ENCODE measurements at regions not wholly inside any gene's neighbourhood (a gene's known extent, or its start where the extent isn't known, plus 50 kb on each side); places are given as distances from the start of the nearest gene placed in this dataset.

DNA sequence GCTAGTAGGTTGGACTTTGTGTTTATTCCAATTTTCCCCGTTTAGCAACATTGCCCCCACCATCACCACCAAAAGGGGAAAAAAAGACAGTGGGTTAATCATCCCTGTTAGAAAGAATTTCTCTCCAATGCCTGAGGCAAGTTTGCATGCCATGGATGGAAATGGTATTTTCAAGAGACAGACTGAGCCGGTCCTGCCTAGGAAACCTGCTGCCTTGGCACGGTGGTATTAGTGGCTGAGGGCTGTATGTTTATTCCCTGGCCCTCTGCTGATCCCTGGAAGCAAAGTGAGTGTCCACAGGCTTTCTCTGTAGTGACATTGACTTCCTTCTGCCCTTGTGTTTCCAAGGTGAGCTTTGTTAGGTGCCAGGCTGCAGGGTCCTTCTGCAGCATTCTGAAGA, 427.0 kb upstream of the RBFOX1 start:
- no peak overlapping the region for H3K14ac ChIP-seq (replicated peaks; ENCODE audit: low read depth, low read length)
- no peak overlapping the region for H4K8ac ChIP-seq (ENCODE audit: low read depth in 2 of 2, low read length in 2 of 2)
- ATAC-seq (ENCODE audit: low read depth) (no peak), DNase-seq (no peak)
- BruUV-seq (replicated peaks), result no TSS peak
- H3K27ac ChIP-seq (ENCODE audit: insufficient read depth, low read length), result no peak overlapping the region
- H3K4me3 ChIP-seq (ENCODE audit: insufficient read depth, low read depth, low read length), result no peak overlapping the region
- no peak overlapping the region for H2AFZ ChIP-seq (replicated peaks; ENCODE audit: low read length, poor library complexity)
- WGBS, 2 experiments (ENCODE audit: extremely low coverage in 2 of 2, insufficient read length in 1 of 2), result 17% methylated on average over 1 of the region's 3 CpGs; no CpG with 5 or more reads in 1 of the 2 experiments
- no peak overlapping the region for H3K4ac ChIP-seq (ENCODE audit: low read depth, low read length)
- no peaks in the 10 kb centered on the region for H3K27me3 ChIP-seq (ENCODE audit: control insufficient read depth, insufficient read depth, low read length)
- H2BK120ac ChIP-seq (ENCODE audit: low read depth, low read length), result no peak overlapping the region
- H3K18ac ChIP-seq (ENCODE audit: low read depth, low read length), result no peak overlapping the region
- intact Hi-C loops (cut with micrococcal nuclease), result no loop called here
- no peak overlapping the region for H2BK5ac ChIP-seq (ENCODE audit: low read depth, low read length, poor library complexity, severe bottlenecking)
- CTCF ChIA-PET, result no interaction called here
- H2BK15ac ChIP-seq (ENCODE audit: low read depth, low read length), result no peak overlapping the region
- no peaks in the 10 kb centered on the region for H3K9me1 ChIP-seq (ENCODE audit: insufficient read depth, low read length)
- in situ Hi-C loops (cut with MboI; ENCODE audit: low sequenced_read_pairs), result no loop called here
- POLR2A ChIA-PET (ENCODE audit: unreplicated experiment), result no interaction called here
- peaks cover 15% of the 10 kb centered on the region for H3K9me3 ChIP-seq (ENCODE audit: control insufficient read depth, insufficient read depth, low read length)
- H3K56ac ChIP-seq (ENCODE audit: extremely low read depth, insufficient read depth, low read length), result no peak overlapping the region
- H3K36me3 ChIP-seq (ENCODE audit: control insufficient read depth, insufficient read depth, low read length), result no peaks in the 10 kb centered on the region
- no peak overlapping the region for H2BK20ac ChIP-seq (ENCODE audit: low read depth, low read length)
- no peak overlapping the region for H4K91ac ChIP-seq (ENCODE audit: insufficient read depth, low read depth, low read length)
- TF ChIP-seq CEBPB (IDR thresholded peaks at IDR 0.05; ENCODE audit: low read depth, low read length) (no peak), BHLHE40 (IDR thresholded peaks at IDR 0.05; ENCODE audit: low read depth, low read length) (no peak), MXI1 (IDR thresholded peaks at IDR 0.05; ENCODE audit: borderline replicate concordance, low read depth, low read length) (no peak), RCOR1 (IDR thresholded peaks at IDR 0.05; ENCODE audit: insufficient replicate concordance, low read length) (no peak), MAFK (IDR thresholded peaks at IDR 0.05; ENCODE audit: low read depth, low read length) (no peak), FOS (IDR thresholded peaks at IDR 0.05; ENCODE audit: low read depth, low read length) (no peak), CHD1 (IDR thresholded peaks at IDR 0.05; ENCODE audit: low read depth, low read length) (no peak), RFX5 (IDR thresholded peaks at IDR 0.05; ENCODE audit: low read depth, low read length) (no peak), MAZ (IDR thresholded peaks at IDR 0.05; ENCODE audit: borderline replicate concordance, low read depth, low read length) (no peak), SMC3 (IDR thresholded peaks at IDR 0.05; ENCODE audit: low read depth, low read length) (no peak), NFE2L2 (IDR thresholded peaks at IDR 0.05; ENCODE audit: low read depth, low read length) (no peak), RAD21 (IDR thresholded peaks at IDR 0.05; ENCODE audit: low read length) (no peak), POLR2A (IDR thresholded peaks at IDR 0.05; ENCODE audit: low read depth, low read length) (no peak)
- TF ChIP-seq, protein P1, sequence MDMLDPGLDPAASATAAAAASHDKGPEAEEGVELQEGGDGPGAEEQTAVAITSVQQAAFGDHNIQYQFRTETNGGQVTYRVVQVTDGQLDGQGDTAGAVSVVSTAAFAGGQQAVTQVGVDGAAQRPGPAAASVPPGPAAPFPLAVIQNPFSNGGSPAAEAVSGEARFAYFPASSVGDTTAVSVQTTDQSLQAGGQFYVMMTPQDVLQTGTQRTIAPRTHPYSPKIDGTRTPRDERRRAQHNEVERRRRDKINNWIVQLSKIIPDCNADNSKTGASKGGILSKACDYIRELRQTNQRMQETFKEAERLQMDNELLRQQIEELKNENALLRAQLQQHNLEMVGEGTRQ (IDR thresholded peaks at IDR 0.05; ENCODE audit: low read depth, low read length), result no peak
- TF ChIP-seq, protein P2, sequence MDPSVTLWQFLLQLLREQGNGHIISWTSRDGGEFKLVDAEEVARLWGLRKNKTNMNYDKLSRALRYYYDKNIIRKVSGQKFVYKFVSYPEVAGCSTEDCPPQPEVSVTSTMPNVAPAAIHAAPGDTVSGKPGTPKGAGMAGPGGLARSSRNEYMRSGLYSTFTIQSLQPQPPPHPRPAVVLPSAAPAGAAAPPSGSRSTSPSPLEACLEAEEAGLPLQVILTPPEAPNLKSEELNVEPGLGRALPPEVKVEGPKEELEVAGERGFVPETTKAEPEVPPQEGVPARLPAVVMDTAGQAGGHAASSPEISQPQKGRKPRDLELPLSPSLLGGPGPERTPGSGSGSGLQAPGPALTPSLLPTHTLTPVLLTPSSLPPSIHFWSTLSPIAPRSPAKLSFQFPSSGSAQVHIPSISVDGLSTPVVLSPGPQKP (IDR thresholded peaks at IDR 0.05; ENCODE audit: borderline replicate concordance, low read depth, low read length), result no peak
- TF ChIP-seq, protein P3, sequence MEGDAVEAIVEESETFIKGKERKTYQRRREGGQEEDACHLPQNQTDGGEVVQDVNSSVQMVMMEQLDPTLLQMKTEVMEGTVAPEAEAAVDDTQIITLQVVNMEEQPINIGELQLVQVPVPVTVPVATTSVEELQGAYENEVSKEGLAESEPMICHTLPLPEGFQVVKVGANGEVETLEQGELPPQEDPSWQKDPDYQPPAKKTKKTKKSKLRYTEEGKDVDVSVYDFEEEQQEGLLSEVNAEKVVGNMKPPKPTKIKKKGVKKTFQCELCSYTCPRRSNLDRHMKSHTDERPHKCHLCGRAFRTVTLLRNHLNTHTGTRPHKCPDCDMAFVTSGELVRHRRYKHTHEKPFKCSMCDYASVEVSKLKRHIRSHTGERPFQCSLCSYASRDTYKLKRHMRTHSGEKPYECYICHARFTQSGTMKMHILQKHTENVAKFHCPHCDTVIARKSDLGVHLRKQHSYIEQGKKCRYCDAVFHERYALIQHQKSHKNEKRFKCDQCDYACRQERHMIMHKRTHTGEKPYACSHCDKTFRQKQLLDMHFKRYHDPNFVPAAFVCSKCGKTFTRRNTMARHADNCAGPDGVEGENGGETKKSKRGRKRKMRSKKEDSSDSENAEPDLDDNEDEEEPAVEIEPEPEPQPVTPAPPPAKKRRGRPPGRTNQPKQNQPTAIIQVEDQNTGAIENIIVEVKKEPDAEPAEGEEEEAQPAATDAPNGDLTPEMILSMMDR (conservative IDR thresholded peaks at IDR 0.05; ENCODE audit: low read depth, low read length), result no peak
- no peak overlapping the region for H3K4me2 ChIP-seq (ENCODE audit: low read depth, low read length)
- no peak overlapping the region for H3K9ac ChIP-seq (ENCODE audit: low read depth, low read length)
- H2AK9ac ChIP-seq (replicated peaks; ENCODE audit: low read depth, low read length, poor library complexity), result no peak overlapping the region
- no peak overlapping the region for H4K5ac ChIP-seq (ENCODE audit: low read depth, low read length)
- H3K23ac ChIP-seq (ENCODE audit: low read depth, low read length), result no peak overlapping the region
- no peaks in the 10 kb centered on the region for H3K4me1 ChIP-seq (ENCODE audit: control insufficient read depth, insufficient read depth, low read length)
- dilution Hi-C loops (cut with HindIII; ENCODE audit: low sequenced_read_pairs, unreplicated experiment), result no loop called here
- H3K79me1 ChIP-seq (ENCODE audit: low read depth in 1 of 2, low read length in 2 of 2), result no peaks in the 10 kb centered on the region
- no peaks in the 10 kb centered on the region for H4K20me1 ChIP-seq (ENCODE audit: insufficient read depth, low read length)
- no peak overlapping the region for H2AK5ac ChIP-seq (ENCODE audit: low read depth, low read length)
